ENCODE measurements at regions not wholly inside any gene's neighbourhood (a gene's known extent, or its start where the extent isn't known, plus 50 kb on each side); places are given as distances from the start of the nearest gene placed in this dataset.

GRCh38 chr2:83874066-83874465 lies 585.0 kb downstream of the SUCLG1 start:
- no peak overlapping the region for H3K4me3 ChIP-seq (ENCODE audit: low read depth, low read length)
- no peak for TF ChIP-seq CTCF (IDR thresholded peaks at IDR 0.05; ENCODE audit: control insufficient read depth, extremely low read depth, insufficient read depth)
- no peak for DNase-seq (ENCODE audit: low read depth)

- no peak overlapping the region for H3K4me3 ChIP-seq (ENCODE audit: low read depth, low read length)
- DNase-seq (ENCODE audit: low read depth), result no peak
- no peak for TF ChIP-seq CTCF (IDR thresholded peaks at IDR 0.05; ENCODE audit: control insufficient read depth, extremely low read depth, insufficient read depth)
Measured at GRCh38 chr2:83873110-83873509, 586.0 kb downstream of the SUCLG1 start.

- no peak for TF ChIP-seq CTCF (IDR thresholded peaks at IDR 0.05; ENCODE audit: control insufficient read depth, extremely low read depth, insufficient read depth)
- no peak overlapping the region for H3K4me3 ChIP-seq (ENCODE audit: low read depth, low read length)
- DNase-seq (ENCODE audit: low read depth), result no peak
Measured at GRCh38 chr2:83866211-83866610, 592.9 kb downstream of the SUCLG1 start.

GRCh38 chr2:83862600-83862999 lies 596.5 kb downstream of the SUCLG1 start:
- DNase-seq (ENCODE audit: low read depth), result no peak
- no peak overlapping the region for H3K4me3 ChIP-seq (ENCODE audit: low read depth, low read length)
- no peak for TF ChIP-seq CTCF (IDR thresholded peaks at IDR 0.05; ENCODE audit: control insufficient read depth, extremely low read depth, insufficient read depth)

- H3K4me3 ChIP-seq (ENCODE audit: low read depth, low read length), result no peak overlapping the region
- DNase-seq (ENCODE audit: low read depth), result no peak
- TF ChIP-seq CTCF (IDR thresholded peaks at IDR 0.05; ENCODE audit: control insufficient read depth, extremely low read depth, insufficient read depth), result no peak
Measured at GRCh38 chr2:83860320-83860719, 598.8 kb downstream of the SUCLG1 start.

- no peak for TF ChIP-seq CTCF (IDR thresholded peaks at IDR 0.05; ENCODE audit: control insufficient read depth, extremely low read depth, insufficient read depth)
- H3K4me3 ChIP-seq (ENCODE audit: low read depth, low read length), result no peak overlapping the region
- DNase-seq (ENCODE audit: low read depth), result no peak
Measured at GRCh38 chr2:83859553-83859952, 599.5 kb downstream of the SUCLG1 start.

GRCh38 chr2:83851066-83851465 lies 608.0 kb downstream of the SUCLG1 start:
- no peak overlapping the region for H3K4me3 ChIP-seq (ENCODE audit: low read depth, low read length)
- no peak for TF ChIP-seq CTCF (IDR thresholded peaks at IDR 0.05; ENCODE audit: control insufficient read depth, extremely low read depth, insufficient read depth)
- DNase-seq (ENCODE audit: low read depth), result no peak
